ENCODE measurements at regions not wholly inside any gene's neighbourhood (a gene's known extent, or its start where the extent isn't known, plus 50 kb on each side); places are given as distances from the start of the nearest gene placed in this dataset.

- POLR2A ChIA-PET (ENCODE audit: unreplicated experiment): no interaction called here
- in situ Hi-C loops (cut with MboI; ENCODE audit: low sequenced_read_pairs): no loop called here
These were observed 399.7 kb upstream of the MCTP2 start for GRCh38 chr15:93831641-93832040.

More at GRCh38 chr15:93831641-93832040, 399.7 kb upstream of the MCTP2 start:
- Histone ChIP-seq H3K56ac (ENCODE audit: extremely low read depth, insufficient read depth, low read length) (no peak overlapping the region), H2BK15ac (ENCODE audit: low read depth, low read length) (no peak overlapping the region), H3K4me1 (ENCODE audit: control insufficient read depth, insufficient read depth, low read length) (no peaks in the 10 kb centered on the region), H4K20me1 (ENCODE audit: insufficient read depth, low read length) (no peaks in the 10 kb centered on the region), H3K4ac (ENCODE audit: low read depth, low read length) (no peak overlapping the region), H3K27me3 (ENCODE audit: control insufficient read depth, insufficient read depth, low read length) (no peaks in the 10 kb centered on the region), H3K14ac (replicated peaks; ENCODE audit: low read depth, low read length) (no peak overlapping the region), H2BK5ac (ENCODE audit: low read depth, low read length, poor library complexity, severe bottlenecking) (no peak overlapping the region), H4K91ac (ENCODE audit: insufficient read depth, low read depth, low read length) (no peak overlapping the region), H3K9ac (ENCODE audit: low read depth, low read length) (no peak overlapping the region), H3K79me1 (ENCODE audit: low read depth in 1 of 2, low read length in 2 of 2) (no peaks in the 10 kb centered on the region), H2BK20ac (ENCODE audit: low read depth, low read length) (no peak overlapping the region), H3K27ac (ENCODE audit: insufficient read depth, low read length) (no peak overlapping the region), H2AFZ (replicated peaks; ENCODE audit: low read length, poor library complexity) (no peak overlapping the region), H4K5ac (ENCODE audit: low read depth, low read length) (no peak overlapping the region), H2BK120ac (ENCODE audit: low read depth, low read length) (no peak overlapping the region), H3K4me2 (ENCODE audit: low read depth, low read length) (no peak overlapping the region), H3K36me3 (ENCODE audit: control insufficient read depth, insufficient read depth, low read length) (no peaks in the 10 kb centered on the region), H3K18ac (ENCODE audit: low read depth, low read length) (no peak overlapping the region), H2AK5ac (ENCODE audit: low read depth, low read length) (no peak overlapping the region), H3K23ac (ENCODE audit: low read depth, low read length) (no peak overlapping the region), H3K9me1 (ENCODE audit: insufficient read depth, low read length) (no peaks in the 10 kb centered on the region), H3K9me3 (ENCODE audit: control insufficient read depth, insufficient read depth, low read length) (peaks cover 24% of the 10 kb centered on the region), H2AK9ac (replicated peaks; ENCODE audit: low read depth, low read length, poor library complexity) (no peak overlapping the region), H3K4me3 (ENCODE audit: insufficient read depth, low read depth, low read length) (no peak overlapping the region), H4K8ac (ENCODE audit: low read depth in 2 of 2, low read length in 2 of 2) (no peak overlapping the region)
- no TSS peak for BruUV-seq (replicated peaks)
- intact Hi-C loops (cut with micrococcal nuclease): no loop called here
- CTCF ChIA-PET: no interaction called here
- ATAC-seq (ENCODE audit: low read depth) (no peak), DNase-seq (no peak)
- WGBS, 2 experiments (ENCODE audit: extremely low coverage in 2 of 2, insufficient read length in 1 of 2): no CpG with 5 or more reads among the region's 1 CpG
- dilution Hi-C loops (cut with HindIII; ENCODE audit: low sequenced_read_pairs, unreplicated experiment): no loop called here
- no peak for TF ChIP-seq BHLHE40 (IDR thresholded peaks at IDR 0.05; ENCODE audit: low read depth, low read length)
- TF ChIP-seq RFX5 (IDR thresholded peaks at IDR 0.05; ENCODE audit: low read depth, low read length): no peak
- no peak for TF ChIP-seq POLR2A (IDR thresholded peaks at IDR 0.05; ENCODE audit: low read depth, low read length)
- TF ChIP-seq SMC3 (IDR thresholded peaks at IDR 0.05; ENCODE audit: low read depth, low read length): no peak
- TF ChIP-seq, protein P1, sequence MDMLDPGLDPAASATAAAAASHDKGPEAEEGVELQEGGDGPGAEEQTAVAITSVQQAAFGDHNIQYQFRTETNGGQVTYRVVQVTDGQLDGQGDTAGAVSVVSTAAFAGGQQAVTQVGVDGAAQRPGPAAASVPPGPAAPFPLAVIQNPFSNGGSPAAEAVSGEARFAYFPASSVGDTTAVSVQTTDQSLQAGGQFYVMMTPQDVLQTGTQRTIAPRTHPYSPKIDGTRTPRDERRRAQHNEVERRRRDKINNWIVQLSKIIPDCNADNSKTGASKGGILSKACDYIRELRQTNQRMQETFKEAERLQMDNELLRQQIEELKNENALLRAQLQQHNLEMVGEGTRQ (IDR thresholded peaks at IDR 0.05; ENCODE audit: low read depth, low read length): no peak
- no peak for TF ChIP-seq RCOR1 (IDR thresholded peaks at IDR 0.05; ENCODE audit: insufficient replicate concordance, low read length)
- TF ChIP-seq FOS (IDR thresholded peaks at IDR 0.05; ENCODE audit: low read depth, low read length): no peak
- TF ChIP-seq NFE2L2 (IDR thresholded peaks at IDR 0.05; ENCODE audit: low read depth, low read length): no peak
- TF ChIP-seq CTCF (conservative IDR thresholded peaks at IDR 0.05; ENCODE audit: low read depth, low read length): no peak
- no peak for TF ChIP-seq MAFK (IDR thresholded peaks at IDR 0.05; ENCODE audit: low read depth, low read length)
- no peak for TF ChIP-seq CEBPB (IDR thresholded peaks at IDR 0.05; ENCODE audit: low read depth, low read length)
